SK-N-MC (cell line): ENCODE measurements at regions not wholly inside any gene's neighbourhood (a gene's known extent, or its start where the extent isn't known, plus 50 kb on each side); places are given as distances from the start of the nearest gene placed in this dataset.

ENCODE experiments used
- EZH2 ChIP-seq: fragments of 200-600 bp; sonication (generic); IDR thresholded peaks from one replicate; pipeline ENCODE4 v1.6.1; 2017; ENCODE audit warnings: antibody characterized with exemption
- FOXP2 ChIP-seq: optimal IDR thresholded peaks from 2 replicates; pipeline ENCODE3; 2011; ENCODE audit warnings: mild to moderate bottlenecking, moderate library complexity; ENCODE audit not compliant: insufficient read depth; ENCODE audit errors: extremely low read length, control extremely low read depth
- POLR2AphosphoS5 ChIP-seq: IDR thresholded peaks from 2 replicates; pipeline ENCODE4 v1.6.1; 2012; ENCODE audit warnings: mild to moderate bottlenecking, low read depth, low read length, borderline replicate concordance

GRCh38 chr2:136298631-136299030, 180.7 kb upstream of the CXCR4 start:
- TF ChIP-seq FOXP2 (no peak), POLR2AphosphoS5 (no peak), EZH2 (no peak)
